Esophagus muscularis mucosa (tissue), 4 donors: ENCODE measurements at regions not wholly inside any gene's neighbourhood (a gene's known extent, or its start where the extent isn't known, plus 50 kb on each side); places are given as distances from the start of the nearest gene placed in this dataset.

ENCODE experiments used
- EP300 ChIP-seq: sonication (generic); formaldehyde crosslinking; IDR thresholded peaks from one replicate; pipeline ENCODE4 v1.6.1; 2017; ENCODE audit warnings: antibody characterized with exemption
- POLR2A ChIP-seq: fragments of 450-650 bp; IDR thresholded peaks from one replicate; pipeline ENCODE4 v1.6.1; 2017; ENCODE audit warnings: antibody characterized with exemption, moderate library complexity, mild to moderate bottlenecking, low read depth
- TF ChIP-seq, protein P1 (sequence below), 3 experiments: fragments of 200-600 bp in 2 of 3; fragments of 450-650 bp in 1 of 3; sonication (generic) in 2 of 3; IDR thresholded peaks; one replicate each; pipeline ENCODE4 v1.5.1; 2017 to 2019; ENCODE audit warnings: antibody characterized with exemption in 3 of 3, mild to moderate bottlenecking in 2 of 3, moderate library complexity in 1 of 3

DNA sequence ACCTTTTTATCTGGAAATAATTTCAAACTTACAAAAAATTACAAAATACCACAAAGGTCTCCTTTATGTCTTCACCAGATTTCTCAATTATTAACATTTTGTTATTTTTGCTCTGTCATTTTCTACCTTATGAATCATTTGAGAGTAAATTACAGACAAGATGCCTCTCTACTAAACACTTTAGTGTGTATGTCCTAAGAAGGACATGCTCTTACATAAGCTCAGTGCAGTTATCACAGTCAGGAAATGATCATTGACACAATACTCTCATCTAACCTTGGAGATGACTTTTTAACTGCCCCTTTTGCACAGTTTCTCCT lies 378.9 kb upstream of the RUNX1 start:
- TF ChIP-seq EP300: no peak
- TF ChIP-seq, protein P1, sequence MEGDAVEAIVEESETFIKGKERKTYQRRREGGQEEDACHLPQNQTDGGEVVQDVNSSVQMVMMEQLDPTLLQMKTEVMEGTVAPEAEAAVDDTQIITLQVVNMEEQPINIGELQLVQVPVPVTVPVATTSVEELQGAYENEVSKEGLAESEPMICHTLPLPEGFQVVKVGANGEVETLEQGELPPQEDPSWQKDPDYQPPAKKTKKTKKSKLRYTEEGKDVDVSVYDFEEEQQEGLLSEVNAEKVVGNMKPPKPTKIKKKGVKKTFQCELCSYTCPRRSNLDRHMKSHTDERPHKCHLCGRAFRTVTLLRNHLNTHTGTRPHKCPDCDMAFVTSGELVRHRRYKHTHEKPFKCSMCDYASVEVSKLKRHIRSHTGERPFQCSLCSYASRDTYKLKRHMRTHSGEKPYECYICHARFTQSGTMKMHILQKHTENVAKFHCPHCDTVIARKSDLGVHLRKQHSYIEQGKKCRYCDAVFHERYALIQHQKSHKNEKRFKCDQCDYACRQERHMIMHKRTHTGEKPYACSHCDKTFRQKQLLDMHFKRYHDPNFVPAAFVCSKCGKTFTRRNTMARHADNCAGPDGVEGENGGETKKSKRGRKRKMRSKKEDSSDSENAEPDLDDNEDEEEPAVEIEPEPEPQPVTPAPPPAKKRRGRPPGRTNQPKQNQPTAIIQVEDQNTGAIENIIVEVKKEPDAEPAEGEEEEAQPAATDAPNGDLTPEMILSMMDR (IDR thresholded peaks at IDR 0.05): no peak
- TF ChIP-seq POLR2A: no peak
